ENCODE measurements at regions not wholly inside any gene's neighbourhood (a gene's known extent, or its start where the extent isn't known, plus 50 kb on each side); places are given as distances from the start of the nearest gene placed in this dataset.

GRCh38 chr21:16248705-16249104 is 518.9 kb downstream of the USP25 start:
- CTCF ChIA-PET: no interaction called here
- Mint-ChIP-seq H3K4me1 (no peaks in the 10 kb centered on the region), H3K4me3 (no peak overlapping the region), H3K27me3 (no peaks in the 10 kb centered on the region), H3K9me3 (peaks cover 0 to 4% (median 0%) of the 10 kb centered on the region in 3 donors), H3K36me3 (no peaks in the 10 kb centered on the region), H3K27ac (no peak overlapping the region)
- Histone ChIP-seq H3K9me3 (no peaks in the 10 kb centered on the region), H3K27ac (ENCODE audit: low read length) (no peak overlapping the region), H3K36me3 (ENCODE audit: control insufficient read depth in 2 of 2, extremely low read depth in 1 of 2, insufficient read depth in 1 of 2, low read length in 1 of 2) (no peaks in the 10 kb centered on the region), H3K27me3 (replicated peaks in 1 of 2; ENCODE audit: control insufficient read depth in 2 of 2, extremely low read depth in 1 of 2, insufficient read depth in 2 of 2, low read length in 1 of 2) (no peaks in the 10 kb centered on the region), H3K4me3 (ENCODE audit: control insufficient read depth in 1 of 2, extremely low read depth in 1 of 2, low read length in 1 of 2) (no peak overlapping the region), H3K4me1 (ENCODE audit: control insufficient read depth in 1 of 2, extremely low read depth in 1 of 2, insufficient read depth in 2 of 2, low read length in 2 of 2) (no peaks in the 10 kb centered on the region)
- POLR2A ChIA-PET: no interaction called here
- DNase-seq: no peak
- no peak for ATAC-seq (replicated peaks in 1 of 4)
- WGBS (ENCODE audit: insufficient coverage): no CpG with 5 or more reads among the region's 3 CpGs

GRCh38 chr21:16250273-16250672 is 520.5 kb downstream of the USP25 start:
- no peak overlapping the region for H3K27ac Mint-ChIP-seq
- Histone ChIP-seq H3K27me3 (replicated peaks in 1 of 2; ENCODE audit: control insufficient read depth in 2 of 2, extremely low read depth in 1 of 2, insufficient read depth in 2 of 2, low read length in 1 of 2) (no peaks in the 10 kb centered on the region), H3K4me1 (ENCODE audit: control insufficient read depth in 1 of 2, extremely low read depth in 1 of 2, insufficient read depth in 2 of 2, low read length in 2 of 2) (no peaks in the 10 kb centered on the region), H3K36me3 (ENCODE audit: control insufficient read depth in 2 of 2, extremely low read depth in 1 of 2, insufficient read depth in 1 of 2, low read length in 1 of 2) (no peaks in the 10 kb centered on the region), H3K4me3 (ENCODE audit: control insufficient read depth in 1 of 2, extremely low read depth in 1 of 2, low read length in 1 of 2) (no peak overlapping the region), H3K9me3 (no peaks in the 10 kb centered on the region), H3K27ac (ENCODE audit: low read length) (no peak overlapping the region)
- ChIA-PET POLR2A (no interaction called here), CTCF (no interaction called here)
- H3K4me3 Mint-ChIP-seq: no peak overlapping the region
- peaks cover 0 to 4% (median 0%) of the 10 kb centered on the region in 3 donors for H3K9me3 Mint-ChIP-seq
- no peaks in the 10 kb centered on the region for H3K27me3 Mint-ChIP-seq
- no peaks in the 10 kb centered on the region for H3K4me1 Mint-ChIP-seq
- DNase-seq: no peak
- H3K36me3 Mint-ChIP-seq: no peaks in the 10 kb centered on the region
- no peak for ATAC-seq (replicated peaks in 1 of 4)

- no peaks in the 10 kb centered on the region for H3K9me3 ChIP-seq
- H3K36me3 Mint-ChIP-seq: no peaks in the 10 kb centered on the region
These were observed 529.2 kb downstream of the USP25 start for GRCh38 chr21:16258844-16259611.

GRCh38 chr21:16262091-16262490 is 532.3 kb downstream of the USP25 start:
- H3K36me3 Mint-ChIP-seq: no peaks in the 10 kb centered on the region
- ChIA-PET POLR2A (no interaction called here), CTCF (no interaction called here)
- Histone ChIP-seq H3K4me3 (ENCODE audit: control insufficient read depth in 1 of 2, extremely low read depth in 1 of 2, low read length in 1 of 2) (no peak overlapping the region), H3K9me3 (no peaks in the 10 kb centered on the region), H3K27ac (ENCODE audit: low read length) (no peak overlapping the region), H3K27me3 (replicated peaks in 1 of 2; ENCODE audit: control insufficient read depth in 2 of 2, extremely low read depth in 1 of 2, insufficient read depth in 2 of 2, low read length in 1 of 2) (no peaks in the 10 kb centered on the region), H3K4me1 (ENCODE audit: control insufficient read depth in 1 of 2, extremely low read depth in 1 of 2, insufficient read depth in 2 of 2, low read length in 2 of 2) (no peaks in the 10 kb centered on the region), H3K36me3 (ENCODE audit: control insufficient read depth in 2 of 2, extremely low read depth in 1 of 2, insufficient read depth in 1 of 2, low read length in 1 of 2) (no peaks in the 10 kb centered on the region)
- no peak overlapping the region for H3K4me3 Mint-ChIP-seq
- no peak overlapping the region for H3K27ac Mint-ChIP-seq
- no peak for ATAC-seq (replicated peaks in 1 of 4)
- no peak for DNase-seq
- no peaks in the 10 kb centered on the region for H3K9me3 Mint-ChIP-seq
- no peaks in the 10 kb centered on the region for H3K4me1 Mint-ChIP-seq
- H3K27me3 Mint-ChIP-seq: no peaks in the 10 kb centered on the region

More at GRCh38 chr21:16258844-16259611, 529.2 kb downstream of the USP25 start:
- Histone ChIP-seq H3K27me3 (replicated peaks in 1 of 2; ENCODE audit: control insufficient read depth in 2 of 2, extremely low read depth in 1 of 2, insufficient read depth in 2 of 2, low read length in 1 of 2) (no peaks in the 10 kb centered on the region), H3K4me1 (ENCODE audit: control insufficient read depth in 1 of 2, extremely low read depth in 1 of 2, insufficient read depth in 2 of 2, low read length in 2 of 2) (no peaks in the 10 kb centered on the region), H3K4me3 (ENCODE audit: control insufficient read depth in 1 of 2, extremely low read depth in 1 of 2, low read length in 1 of 2) (no peak overlapping the region), H3K27ac (ENCODE audit: low read length) (no peak overlapping the region), H3K36me3 (ENCODE audit: control insufficient read depth in 2 of 2, extremely low read depth in 1 of 2, insufficient read depth in 1 of 2, low read length in 1 of 2) (no peaks in the 10 kb centered on the region)
- DNase-seq: no peak
- no peaks in the 10 kb centered on the region for H3K4me1 Mint-ChIP-seq
- no peak overlapping the region for H3K4me3 Mint-ChIP-seq
- ChIA-PET POLR2A (no interaction called here), CTCF (no interaction called here)
- no peak overlapping the region for H3K27ac Mint-ChIP-seq
- no peaks in the 10 kb centered on the region for H3K27me3 Mint-ChIP-seq
- H3K9me3 Mint-ChIP-seq: no peaks in the 10 kb centered on the region
- WGBS (ENCODE audit: insufficient coverage): 96% methylated on average over 4 of the region's 7 CpGs
- ATAC-seq (replicated peaks in 1 of 4): no peak

- no peak for DNase-seq
- no peak overlapping the region for H3K27ac Mint-ChIP-seq
- Histone ChIP-seq H3K4me1 (ENCODE audit: control insufficient read depth in 1 of 2, extremely low read depth in 1 of 2, insufficient read depth in 2 of 2, low read length in 2 of 2) (no peaks in the 10 kb centered on the region), H3K36me3 (ENCODE audit: control insufficient read depth in 2 of 2, extremely low read depth in 1 of 2, insufficient read depth in 1 of 2, low read length in 1 of 2) (no peaks in the 10 kb centered on the region), H3K9me3 (no peaks in the 10 kb centered on the region), H3K4me3 (ENCODE audit: control insufficient read depth in 1 of 2, extremely low read depth in 1 of 2, low read length in 1 of 2) (no peak overlapping the region), H3K27me3 (replicated peaks in 1 of 2; ENCODE audit: control insufficient read depth in 2 of 2, extremely low read depth in 1 of 2, insufficient read depth in 2 of 2, low read length in 1 of 2) (no peaks in the 10 kb centered on the region), H3K27ac (ENCODE audit: low read length) (no peak overlapping the region)
- WGBS (ENCODE audit: insufficient coverage): no CpG with 5 or more reads among the region's 4 CpGs
- no peaks in the 10 kb centered on the region for H3K27me3 Mint-ChIP-seq
- POLR2A ChIA-PET: no interaction called here
- no peak for ATAC-seq (replicated peaks in 1 of 4)
- H3K36me3 Mint-ChIP-seq: no peaks in the 10 kb centered on the region
- H3K9me3 Mint-ChIP-seq: no peaks in the 10 kb centered on the region
- no peak overlapping the region for H3K4me3 Mint-ChIP-seq
- no peaks in the 10 kb centered on the region for H3K4me1 Mint-ChIP-seq
- CTCF ChIA-PET: no interaction called here
These were observed 534.5 kb downstream of the USP25 start for GRCh38 chr21:16264319-16264718.

- DNase-seq (no peak), ATAC-seq (replicated peaks in 1 of 4) (no peak)
- CTCF ChIA-PET: no interaction called here
- no CpG with 5 or more reads among the region's 1 CpG for WGBS (ENCODE audit: insufficient coverage)
- Histone ChIP-seq H3K4me3 (ENCODE audit: control insufficient read depth in 1 of 2, extremely low read depth in 1 of 2, low read length in 1 of 2) (no peak overlapping the region), H3K27ac (ENCODE audit: low read length) (no peak overlapping the region), H3K36me3 (ENCODE audit: control insufficient read depth in 2 of 2, extremely low read depth in 1 of 2, insufficient read depth in 1 of 2, low read length in 1 of 2) (no peaks in the 10 kb centered on the region), H3K4me1 (ENCODE audit: control insufficient read depth in 1 of 2, extremely low read depth in 1 of 2, insufficient read depth in 2 of 2, low read length in 2 of 2) (no peaks in the 10 kb centered on the region), H3K27me3 (replicated peaks in 1 of 2; ENCODE audit: control insufficient read depth in 2 of 2, extremely low read depth in 1 of 2, insufficient read depth in 2 of 2, low read length in 1 of 2) (no peaks in the 10 kb centered on the region), H3K9me3 (no peaks in the 10 kb centered on the region)
- Mint-ChIP-seq H3K36me3 (no peaks in the 10 kb centered on the region), H3K4me3 (no peak overlapping the region), H3K4me1 (no peaks in the 10 kb centered on the region), H3K27ac (no peak overlapping the region), H3K27me3 (no peaks in the 10 kb centered on the region), H3K9me3 (no peaks in the 10 kb centered on the region)
- POLR2A ChIA-PET: no interaction called here
These were observed 539.7 kb downstream of the USP25 start for GRCh38 chr21:16269476-16269875.

Measured in T-cell (primary cell).